Body of pancreas (tissue), 4 donors: ENCODE measurements at regions not wholly inside any gene's neighbourhood (a gene's known extent, or its start where the extent isn't known, plus 50 kb on each side); places are given as distances from the start of the nearest gene placed in this dataset.

Experiments used
- POLR2A ChIP-seq, 3 donors: fragments of 450-650 bp; IDR thresholded peaks; one replicate each; pipeline ENCODE4 v1.6.1; 2016; ENCODE audit warnings: antibody characterized with exemption in 3 of 3, mild to moderate bottlenecking in 2 of 3
- TF ChIP-seq, protein P1 (sequence below), 7 experiments: fragments of 450-650 bp in 4 of 7; fragments of 200-600 bp in 3 of 7; sonication (generic) in 3 of 7; IDR thresholded peaks; one replicate each; pipeline ENCODE4 v1.5.1; 2016 to 2019; ENCODE audit warnings: antibody characterized with exemption in 7 of 7

DNA sequence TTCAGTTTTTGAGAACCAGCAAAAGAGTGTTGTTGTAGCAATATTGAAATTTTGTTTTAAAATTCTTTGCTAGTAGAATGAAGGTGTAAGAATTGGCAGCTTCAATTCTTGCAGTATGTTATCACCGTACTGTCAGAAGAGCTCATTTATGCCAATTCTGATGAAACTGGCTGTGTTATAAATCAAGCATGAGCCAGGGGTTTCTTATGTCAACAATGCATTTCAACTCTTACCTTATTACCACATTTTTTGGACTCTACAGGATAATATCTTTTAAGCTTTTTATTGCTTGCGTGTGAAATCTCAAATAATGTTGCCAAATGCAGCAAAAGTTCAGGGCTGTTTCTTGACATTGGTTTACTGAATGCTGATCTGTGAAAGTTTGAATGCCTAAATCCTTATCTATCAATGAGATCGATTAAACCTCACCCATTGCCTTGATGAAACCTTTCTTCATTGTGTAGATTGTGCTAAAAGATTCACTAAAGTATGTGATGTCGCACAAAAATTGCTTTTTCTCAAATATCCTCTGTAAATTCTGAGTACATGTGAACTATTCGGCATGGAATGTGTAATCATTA, 1389.3 kb upstream of the ZEB2 start:
- TF ChIP-seq POLR2A (IDR thresholded peaks at IDR 0.05) = no peak
- TF ChIP-seq, protein P1, sequence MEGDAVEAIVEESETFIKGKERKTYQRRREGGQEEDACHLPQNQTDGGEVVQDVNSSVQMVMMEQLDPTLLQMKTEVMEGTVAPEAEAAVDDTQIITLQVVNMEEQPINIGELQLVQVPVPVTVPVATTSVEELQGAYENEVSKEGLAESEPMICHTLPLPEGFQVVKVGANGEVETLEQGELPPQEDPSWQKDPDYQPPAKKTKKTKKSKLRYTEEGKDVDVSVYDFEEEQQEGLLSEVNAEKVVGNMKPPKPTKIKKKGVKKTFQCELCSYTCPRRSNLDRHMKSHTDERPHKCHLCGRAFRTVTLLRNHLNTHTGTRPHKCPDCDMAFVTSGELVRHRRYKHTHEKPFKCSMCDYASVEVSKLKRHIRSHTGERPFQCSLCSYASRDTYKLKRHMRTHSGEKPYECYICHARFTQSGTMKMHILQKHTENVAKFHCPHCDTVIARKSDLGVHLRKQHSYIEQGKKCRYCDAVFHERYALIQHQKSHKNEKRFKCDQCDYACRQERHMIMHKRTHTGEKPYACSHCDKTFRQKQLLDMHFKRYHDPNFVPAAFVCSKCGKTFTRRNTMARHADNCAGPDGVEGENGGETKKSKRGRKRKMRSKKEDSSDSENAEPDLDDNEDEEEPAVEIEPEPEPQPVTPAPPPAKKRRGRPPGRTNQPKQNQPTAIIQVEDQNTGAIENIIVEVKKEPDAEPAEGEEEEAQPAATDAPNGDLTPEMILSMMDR (IDR thresholded peaks at IDR 0.05) = no peak
